ENCODE measurements at regions not wholly inside any gene's neighbourhood (a gene's known extent, or its start where the extent isn't known, plus 50 kb on each side); places are given as distances from the start of the nearest gene placed in this dataset.

DNA sequence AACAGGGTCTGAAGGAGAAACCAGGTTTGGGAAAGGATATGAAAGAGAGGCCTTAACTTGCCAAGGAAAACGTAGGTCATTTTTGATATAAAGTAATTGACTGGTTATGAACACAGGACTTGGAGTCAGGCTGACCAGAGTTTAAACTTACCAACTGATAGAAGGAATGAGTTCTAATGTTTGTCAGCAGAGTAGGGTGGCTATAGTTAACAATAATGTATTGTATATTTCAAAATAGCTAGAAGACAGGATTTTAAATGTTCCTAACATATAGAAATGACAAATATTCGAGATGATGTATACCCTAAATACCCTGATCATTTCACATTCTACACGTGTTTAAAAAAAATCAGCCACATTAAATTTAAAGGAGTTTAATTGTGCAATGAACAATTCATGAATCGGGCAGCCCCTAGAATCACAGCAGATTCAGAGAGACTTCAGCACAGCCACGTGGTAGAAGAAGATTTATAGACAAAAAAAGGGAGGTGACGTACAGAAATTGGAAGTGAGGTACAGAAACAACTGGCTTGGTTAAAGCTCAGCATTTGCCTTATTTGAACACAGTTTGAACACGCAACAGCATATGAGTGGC lies 52.5 kb upstream of the PLEKHG7 start:
- no peak for DNase-seq (ENCODE audit: low read depth, low spot score)

DNA sequence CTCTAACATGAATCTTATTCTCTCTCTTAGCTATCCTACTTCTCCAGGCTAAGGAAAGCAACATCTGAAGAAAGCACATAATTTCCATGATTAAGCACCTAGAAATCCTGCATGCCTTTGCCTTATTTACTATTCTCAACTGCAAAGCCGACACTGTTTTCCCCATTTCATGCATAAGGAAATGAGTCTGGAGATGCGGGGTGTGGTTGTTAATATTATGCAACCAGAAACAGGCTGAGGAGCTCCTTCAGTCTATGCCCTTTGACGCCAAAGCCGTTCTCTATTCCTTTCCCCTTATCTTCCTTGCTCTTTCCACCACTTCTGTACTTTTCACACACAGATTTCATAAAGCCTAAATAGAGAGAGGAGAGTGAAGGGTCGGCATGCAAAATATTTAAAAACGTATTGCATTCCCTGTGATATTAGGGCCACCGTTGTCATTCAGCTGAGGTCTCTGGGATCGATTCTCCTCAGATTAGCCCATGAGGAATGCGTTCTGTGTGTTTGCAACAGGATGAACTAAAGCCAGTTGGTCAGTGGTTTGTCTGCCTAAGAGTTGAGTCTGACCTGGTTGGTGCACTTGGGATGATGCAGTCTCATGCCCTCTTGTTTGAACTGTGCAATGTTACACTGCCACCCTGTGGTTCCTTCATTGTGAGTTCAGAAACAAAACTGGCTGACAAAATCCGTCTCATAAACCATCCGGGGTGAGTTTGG lies 53.1 kb upstream of the PLEKHG7 start:
- DNase-seq (ENCODE audit: low read depth, low spot score): peak; percentile 76

GRCh38 chr12:92648242-92649031 lies 54.4 kb upstream of the PLEKHG7 start:
- DNase-seq (ENCODE audit: low read depth, low spot score): no peak

DNA sequence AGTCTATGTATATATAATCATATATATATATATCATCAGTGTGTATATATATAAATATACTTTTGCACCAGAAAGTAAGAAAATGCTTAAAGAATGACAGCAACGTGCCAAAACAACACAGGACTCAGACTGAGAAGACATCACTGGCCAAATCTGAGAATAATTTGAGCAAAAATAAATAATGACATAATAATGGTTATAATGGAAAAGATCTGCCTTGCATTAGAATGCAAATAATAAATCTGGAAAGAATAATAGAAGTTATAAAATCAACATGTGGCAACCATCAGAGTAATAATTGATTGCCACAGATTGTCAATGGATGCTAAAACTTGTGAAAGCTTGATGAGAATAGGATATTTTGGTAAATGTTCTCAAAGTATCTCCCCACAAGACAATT lies 61.5 kb upstream of the PLEKHG7 start:
- no peak for DNase-seq (ENCODE audit: low read depth, low spot score)

DNA sequence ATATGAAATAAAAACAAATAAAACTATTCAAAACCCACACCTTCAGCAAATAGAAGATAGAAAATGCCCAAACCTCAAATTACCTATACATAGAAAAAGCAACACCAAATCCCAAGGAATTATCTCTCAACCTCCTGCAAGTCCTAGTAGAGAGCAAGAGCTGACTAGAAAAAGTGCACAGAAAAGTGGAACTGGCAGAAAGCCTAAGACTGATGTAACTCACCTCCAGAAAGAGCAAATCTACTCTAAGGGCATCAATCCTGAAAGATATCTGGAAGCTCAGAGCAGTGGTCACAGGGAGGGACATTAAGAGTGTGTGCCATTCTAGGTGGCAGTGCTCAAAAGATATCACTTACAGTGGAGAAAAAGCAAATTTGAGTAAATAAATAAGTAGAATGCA lies 62.1 kb upstream of the PLEKHG7 start:
- no peak for DNase-seq (ENCODE audit: low read depth, low spot score)

GRCh38 chr12:92639017-92639416 lies 63.8 kb upstream of the PLEKHG7 start:
- DNase-seq (ENCODE audit: low read depth, low spot score): no peak

- no peak for DNase-seq (ENCODE audit: low read depth, low spot score)
These were observed 68.1 kb upstream of the PLEKHG7 start for GRCh38 chr12:92634730-92635129.

DNA sequence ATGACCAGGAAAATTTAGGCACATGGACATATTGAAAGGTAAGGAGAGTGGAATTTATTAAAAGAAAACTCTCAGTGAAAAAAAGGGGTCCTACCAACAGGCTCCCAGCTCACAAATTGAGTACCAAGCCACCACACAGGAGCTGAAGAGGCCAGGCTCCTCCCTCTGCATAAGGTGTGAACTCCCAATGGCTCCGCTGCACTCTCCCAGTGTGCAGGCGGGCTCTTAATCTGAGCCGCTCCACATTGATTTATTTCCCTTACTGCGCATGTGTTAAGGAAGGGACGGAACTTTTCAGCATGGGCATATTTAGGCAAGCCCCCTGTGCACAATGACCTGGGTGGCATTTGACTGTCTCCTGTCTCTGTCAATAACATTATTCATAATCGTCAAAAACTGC lies 68.6 kb upstream of the PLEKHG7 start:
- DNase-seq (ENCODE audit: low read depth, low spot score): no peak

DNA sequence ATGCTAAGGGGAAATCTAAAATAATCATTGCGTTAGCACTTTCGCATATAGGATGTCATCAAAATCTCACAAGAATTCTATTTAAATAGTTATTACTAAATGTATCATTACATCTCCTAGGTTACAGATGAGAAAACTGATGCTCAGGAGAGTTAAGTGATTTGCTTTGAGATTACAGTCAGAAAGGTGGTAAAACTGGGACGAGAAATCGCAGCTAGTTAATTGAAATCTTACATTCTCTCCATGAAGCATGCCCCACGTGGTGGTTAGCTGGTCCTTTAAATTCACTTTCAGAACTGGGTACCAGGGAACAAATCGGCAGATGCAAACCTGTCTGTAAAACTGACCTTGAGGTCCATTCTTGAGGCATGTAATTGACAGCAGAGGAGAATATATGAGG lies 71.8 kb upstream of the PLEKHG7 start:
- no peak for DNase-seq (ENCODE audit: low read depth, low spot score)

GRCh38 chr12:92629349-92630065 lies 73.3 kb upstream of the PLEKHG7 start:
- no peak for DNase-seq (ENCODE audit: low read depth, low spot score)

GRCh38 chr12:92628476-92628875 lies 74.3 kb upstream of the PLEKHG7 start:
- no peak for DNase-seq (ENCODE audit: low read depth, low spot score)

DNA sequence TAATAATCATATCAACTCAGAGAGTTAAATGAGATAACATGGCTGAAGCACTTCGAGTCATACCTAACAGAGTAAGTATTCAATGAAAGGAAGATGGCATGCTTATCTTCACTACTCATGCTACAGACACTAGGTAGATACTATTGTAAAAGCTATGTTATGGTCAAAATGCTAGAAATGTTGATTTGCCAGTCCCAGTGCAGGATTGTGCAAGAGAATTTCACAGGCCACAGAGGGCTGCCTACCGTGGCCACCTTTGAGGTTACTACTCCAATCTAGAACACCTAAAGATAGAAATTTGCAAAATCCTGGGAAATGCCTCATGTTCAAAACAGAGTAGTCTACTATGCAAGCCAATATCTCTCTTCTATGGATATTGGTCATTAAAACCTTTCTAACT lies 75.3 kb upstream of the PLEKHG7 start:
- DNase-seq (ENCODE audit: low read depth, low spot score): no peak

- no peak for DNase-seq (ENCODE audit: low read depth, low spot score)
These were observed 77.0 kb upstream of the PLEKHG7 start for GRCh38 chr12:92625639-92626310.

- no peak for DNase-seq (ENCODE audit: low read depth, low spot score)
These were observed 78.6 kb upstream of the PLEKHG7 start for GRCh38 chr12:92624236-92624635.

DNA sequence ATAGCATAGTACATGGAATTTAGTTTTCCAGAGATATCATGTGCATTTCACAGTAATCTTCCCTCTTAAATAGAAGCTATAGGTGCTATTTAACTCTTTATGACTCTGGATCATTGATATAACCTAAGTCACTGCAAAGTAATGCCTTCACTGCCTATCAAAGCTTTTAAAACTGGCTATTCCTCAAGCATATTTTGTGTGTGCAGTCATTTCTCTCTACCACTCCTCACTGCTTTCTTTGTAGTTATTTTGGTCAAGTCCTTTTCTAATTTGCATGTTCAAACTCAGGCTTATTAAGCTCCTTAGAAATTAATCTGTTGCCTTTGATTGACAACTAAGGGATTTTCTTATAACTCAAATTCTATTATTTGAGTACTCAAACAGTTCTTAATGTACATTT lies 79.4 kb upstream of the PLEKHG7 start:
- no peak for DNase-seq (ENCODE audit: low read depth, low spot score)

DNA sequence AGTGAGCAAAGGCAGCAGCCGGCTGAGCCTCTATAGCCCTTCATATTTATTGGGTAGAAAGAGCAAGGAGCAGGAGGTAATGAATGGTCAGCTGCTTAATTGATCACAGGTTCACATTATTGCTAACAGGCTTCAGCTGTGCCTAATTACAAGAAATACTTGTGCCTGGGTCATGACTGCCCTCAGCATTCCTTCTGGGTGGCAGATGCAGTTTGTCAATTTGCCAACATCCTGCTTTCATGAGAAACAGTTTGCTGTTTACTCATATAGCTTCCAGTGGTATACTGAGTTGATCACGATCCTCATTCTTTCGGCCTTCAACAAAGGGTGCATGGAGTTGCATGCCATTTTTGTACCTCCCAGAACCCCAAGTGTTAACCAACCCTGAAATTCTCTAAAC lies 81.0 kb upstream of the PLEKHG7 start:
- no peak for DNase-seq (ENCODE audit: low read depth, low spot score)

GRCh38 chr12:92621312-92621711 lies 81.5 kb upstream of the PLEKHG7 start:
- no peak for DNase-seq (ENCODE audit: low read depth, low spot score)

DNA sequence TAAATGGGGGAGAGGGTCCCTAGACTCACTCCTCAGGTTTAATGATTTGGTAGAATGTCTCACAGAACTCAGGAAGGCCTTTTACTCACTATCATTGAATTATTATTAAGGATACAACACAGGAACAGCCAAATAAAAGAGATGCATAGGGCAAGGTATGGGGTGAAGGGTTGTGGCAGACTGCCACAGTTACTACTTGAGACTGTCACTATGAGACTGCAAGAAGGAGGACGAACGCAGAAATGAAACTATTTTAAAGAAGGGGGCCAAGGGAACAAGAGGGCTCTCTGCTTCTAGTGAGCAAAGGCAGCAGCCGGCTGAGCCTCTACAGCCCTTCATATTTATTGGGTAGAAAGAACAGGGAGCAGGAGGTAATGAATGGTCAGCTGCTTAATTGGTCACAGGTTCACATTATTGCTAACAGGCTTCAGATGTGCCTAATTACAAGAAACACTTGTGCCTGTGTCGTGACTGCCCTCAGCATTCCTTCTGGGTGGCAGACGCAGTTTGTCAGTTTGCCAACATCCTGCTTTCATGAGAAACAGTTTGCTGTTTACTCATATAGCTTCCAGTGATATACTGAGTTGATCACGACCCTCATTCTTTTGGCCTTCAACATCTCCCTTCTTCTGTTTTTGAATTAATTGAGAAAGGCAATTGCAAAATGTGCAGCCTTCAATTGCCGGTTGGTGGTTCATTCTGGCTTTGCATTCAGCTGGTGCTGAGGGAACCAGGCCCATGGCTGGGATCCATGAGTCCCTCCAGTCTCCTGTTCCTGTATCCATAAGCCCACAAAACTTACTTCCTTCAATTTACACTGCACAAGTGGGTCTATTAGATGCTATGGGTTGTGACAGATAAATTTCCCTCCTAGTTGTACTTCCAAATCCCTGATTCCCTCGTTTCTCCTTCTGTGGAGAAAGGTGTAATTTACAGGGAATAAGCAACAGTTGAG lies 82.8 kb upstream of the PLEKHG7 start:
- DNase-seq (ENCODE audit: low read depth, low spot score): no peak

GRCh38 chr12:92619026-92619425 lies 83.8 kb upstream of the PLEKHG7 start:
- DNase-seq (ENCODE audit: low read depth, low spot score): no peak

DNA sequence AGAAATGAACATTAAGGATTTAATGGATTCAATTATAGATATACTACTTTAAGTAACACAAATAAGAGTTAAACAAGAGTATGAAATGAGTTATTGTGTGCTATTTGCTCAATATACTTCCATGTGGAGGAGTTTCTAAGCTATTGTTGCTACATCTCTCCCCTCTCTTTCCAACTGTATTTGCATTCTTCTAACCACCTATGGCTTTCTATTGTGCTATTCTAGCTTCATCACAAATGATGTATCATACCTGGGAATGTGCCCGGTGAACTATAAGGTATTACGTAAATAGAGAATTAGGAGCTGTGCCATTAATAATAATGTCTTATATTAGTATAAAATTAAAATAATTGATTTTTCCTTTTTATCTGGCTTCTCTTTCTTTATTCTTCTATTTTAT lies 87.1 kb upstream of the PLEKHG7 start:
- DNase-seq (ENCODE audit: low read depth, low spot score): no peak

DNA sequence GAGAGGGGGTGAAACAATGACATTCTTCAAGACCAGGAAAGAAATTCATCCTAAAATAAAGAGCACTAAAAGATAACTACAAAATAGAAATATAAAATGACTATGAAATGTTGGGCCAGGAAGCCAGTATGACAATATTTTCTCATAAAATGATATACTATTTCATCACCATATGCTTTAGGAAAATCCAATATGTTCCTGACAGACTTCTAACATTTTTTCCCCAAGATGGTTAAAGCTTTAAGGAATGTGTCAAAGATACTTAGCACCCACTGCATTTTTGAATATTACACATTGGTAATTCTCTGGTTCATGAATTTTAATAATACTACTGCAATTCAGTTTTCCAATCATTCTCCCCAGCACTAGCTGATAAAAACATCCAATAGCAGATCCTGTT lies 87.7 kb upstream of the PLEKHG7 start:
- no peak for DNase-seq (ENCODE audit: low read depth, low spot score)
